Keratinocyte (primary cell): ENCODE measurements at regions not wholly inside any gene's neighbourhood (a gene's known extent, or its start where the extent isn't known, plus 50 kb on each side); places are given as distances from the start of the nearest gene placed in this dataset.

Experiments used
- DNase-seq: peaks from one replicate; pipeline ENCODE4 v3.0.0-alpha.2; 2011; ENCODE audit warnings: low read depth, missing footprints, low spot score
- FAIRE-seq: peaks from 2 replicates; lab custom pipeline; 2011; peaks lifted over from hg19 to GRCh38; lab: Jason Lieb, UNC
- H2AFZ ChIP-seq: 2 replicates; pipeline ENCODE4 v1.6.0; 2012; ENCODE audit warnings: low read length, control low read depth, inconsistent platforms; ENCODE audit not compliant: control insufficient read depth
- H3K27ac ChIP-seq: 2 replicates; pipeline ENCODE4 v1.5.1; 2011; ENCODE audit warnings: low read length; ENCODE audit not compliant: control insufficient read depth, insufficient read depth
- H3K27me3 ChIP-seq: 3 replicates; pipeline ENCODE4 v1.6.0; 2011; ENCODE audit warnings: low read length; ENCODE audit not compliant: control insufficient read depth, insufficient read depth; ENCODE audit errors: extremely low read depth
- H3K36me3 ChIP-seq, 2 experiments: 2 replicates in 1 of 2; 3 replicates in 1 of 2; pipeline ENCODE4 v1.5.1; 2011; ENCODE audit warnings: low read length in 2 of 2, mild to moderate bottlenecking in 1 of 2; ENCODE audit not compliant: control insufficient read depth in 2 of 2, insufficient read depth in 2 of 2; ENCODE audit errors: extremely low read depth in 1 of 2
- H3K4me1 ChIP-seq: 3 replicates; pipeline ENCODE4 v1.5.1; 2011; ENCODE audit warnings: low read length; ENCODE audit not compliant: control insufficient read depth, insufficient read depth; ENCODE audit errors: extremely low read depth
- H3K4me2 ChIP-seq: 3 replicates; pipeline ENCODE4 v1.6.0; 2011; ENCODE audit warnings: low read depth, low read length; ENCODE audit not compliant: control insufficient read depth, insufficient read depth; ENCODE audit errors: extremely low read depth
- H3K4me3 ChIP-seq, 3 experiments: fragments of 200-600 bp in 1 of 3; sonication (generic) in 1 of 3; 2 replicates in 2 of 3; 3 replicates in 1 of 3; pipeline ENCODE4 v1.5.1; 2011 to 2016; ENCODE audit warnings: low read length in 3 of 3, mild to moderate bottlenecking in 3 of 3, control low read depth in 2 of 3, inconsistent platforms in 1 of 3, low read depth in 1 of 3, mixed read lengths in 1 of 3, mixed run types in 1 of 3, moderate library complexity in 1 of 3; ENCODE audit not compliant: control insufficient read depth in 2 of 3, insufficient read depth in 2 of 3; ENCODE audit errors: extremely low read depth in 1 of 3
- H3K79me2 ChIP-seq: 2 replicates; pipeline ENCODE4 v1.6.0; 2012; ENCODE audit warnings: low read length; ENCODE audit not compliant: control insufficient read depth, insufficient read depth
- H3K9ac ChIP-seq: 3 replicates; pipeline ENCODE4 v1.6.0; 2011; ENCODE audit warnings: low read length; ENCODE audit not compliant: control insufficient read depth, insufficient read depth; ENCODE audit errors: extremely low read depth
- H3K9me1 ChIP-seq: 3 replicates; pipeline ENCODE4 v1.6.0; 2011; ENCODE audit warnings: low read length; ENCODE audit not compliant: control insufficient read depth, insufficient read depth; ENCODE audit errors: extremely low read depth
- H3K9me3 ChIP-seq: 2 replicates; pipeline ENCODE4 v1.5.1; 2012; ENCODE audit warnings: low read depth, low read length; ENCODE audit not compliant: control insufficient read depth
- H4K20me1 ChIP-seq: 3 replicates; pipeline ENCODE4 v1.6.0; 2011; ENCODE audit warnings: low read length; ENCODE audit not compliant: control insufficient read depth, insufficient read depth; ENCODE audit errors: extremely low read depth
- EZH2 ChIP-seq: IDR thresholded peaks from one replicate; pipeline ENCODE4 v1.6.1; 2012; ENCODE audit warnings: inconsistent platforms, mild to moderate bottlenecking, low read length, moderate library complexity
- dilution Hi-C: fragments of 300-500 bp; cut with MboI; formaldehyde crosslinking; loops from one replicate; pipeline ENCODE4 v1.7.0; 2020; ENCODE audit warnings: low sequenced_read_pairs; ENCODE audit not compliant: extremely low pct_ligation_motif_present
- TF ChIP-seq, protein P1 (sequence below), 3 experiments: IDR thresholded peaks in 1 of 3; conservative IDR thresholded peaks in 1 of 3; optimal IDR thresholded peaks in 1 of 3; 2 replicates in 2 of 3; 3 replicates in 1 of 3; pipeline versions ENCODE3 to v1.5.1; 2011; ENCODE audit warnings: low read length in 3 of 3, mild to moderate bottlenecking in 3 of 3, moderate library complexity in 2 of 3, control low read depth in 1 of 3, inconsistent platforms in 1 of 3; ENCODE audit not compliant: insufficient read depth in 2 of 3; ENCODE audit errors: extremely low read depth in 1 of 3

DNA sequence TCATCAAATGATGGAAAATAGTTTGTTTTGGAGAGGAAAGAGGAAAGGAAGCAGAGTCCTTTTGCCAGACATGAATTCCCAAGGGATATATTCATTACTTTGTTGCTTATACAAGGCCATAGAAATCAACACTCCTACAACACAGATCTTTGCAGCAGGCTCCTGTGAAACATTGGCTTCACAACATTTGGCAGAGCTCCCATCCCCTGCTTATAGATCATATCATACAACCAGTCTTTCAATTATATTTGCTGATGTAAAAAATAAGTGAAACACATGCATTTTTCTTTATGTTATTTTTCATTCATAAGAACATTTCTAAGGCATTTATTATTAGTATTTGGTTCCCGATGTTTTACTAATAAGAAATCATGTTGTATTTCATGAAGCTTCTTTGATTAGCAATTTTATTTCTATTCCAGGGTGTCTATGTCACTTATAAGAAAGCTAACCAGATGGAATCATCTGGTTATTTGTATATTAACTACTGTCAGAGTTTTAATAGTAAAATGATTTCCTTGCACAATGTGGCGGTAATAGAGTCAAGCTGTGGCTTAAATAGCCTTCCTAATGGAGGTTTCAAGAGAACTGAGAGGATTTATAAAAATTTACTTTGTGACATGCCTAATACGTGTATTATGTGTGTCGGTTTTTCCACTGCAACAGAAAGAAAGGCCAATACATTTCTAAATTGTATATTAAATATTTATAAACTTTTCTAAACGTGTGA is 470.3 kb upstream of the NCAM2 start:
- Histone ChIP-seq H3K9ac (no peak overlapping the region), H3K4me1 (no peaks in the 10 kb centered on the region), H3K27me3 (no peaks in the 10 kb centered on the region), H3K36me3 (no peaks in the 10 kb centered on the region), H3K9me3 (no peaks in the 10 kb centered on the region), H3K4me3 (no peak overlapping the region), H3K4me2 (no peak overlapping the region), H3K9me1 (no peaks in the 10 kb centered on the region), H2AFZ (no peak overlapping the region), H3K79me2 (no peaks in the 10 kb centered on the region), H3K27ac (no peak overlapping the region), H4K20me1 (no peaks in the 10 kb centered on the region)
- TF ChIP-seq, protein P1, sequence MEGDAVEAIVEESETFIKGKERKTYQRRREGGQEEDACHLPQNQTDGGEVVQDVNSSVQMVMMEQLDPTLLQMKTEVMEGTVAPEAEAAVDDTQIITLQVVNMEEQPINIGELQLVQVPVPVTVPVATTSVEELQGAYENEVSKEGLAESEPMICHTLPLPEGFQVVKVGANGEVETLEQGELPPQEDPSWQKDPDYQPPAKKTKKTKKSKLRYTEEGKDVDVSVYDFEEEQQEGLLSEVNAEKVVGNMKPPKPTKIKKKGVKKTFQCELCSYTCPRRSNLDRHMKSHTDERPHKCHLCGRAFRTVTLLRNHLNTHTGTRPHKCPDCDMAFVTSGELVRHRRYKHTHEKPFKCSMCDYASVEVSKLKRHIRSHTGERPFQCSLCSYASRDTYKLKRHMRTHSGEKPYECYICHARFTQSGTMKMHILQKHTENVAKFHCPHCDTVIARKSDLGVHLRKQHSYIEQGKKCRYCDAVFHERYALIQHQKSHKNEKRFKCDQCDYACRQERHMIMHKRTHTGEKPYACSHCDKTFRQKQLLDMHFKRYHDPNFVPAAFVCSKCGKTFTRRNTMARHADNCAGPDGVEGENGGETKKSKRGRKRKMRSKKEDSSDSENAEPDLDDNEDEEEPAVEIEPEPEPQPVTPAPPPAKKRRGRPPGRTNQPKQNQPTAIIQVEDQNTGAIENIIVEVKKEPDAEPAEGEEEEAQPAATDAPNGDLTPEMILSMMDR (optimal IDR thresholded peaks at IDR 0.05 in 1 of 3, IDR thresholded peaks at IDR 0.05 in 1 of 3, conservative IDR thresholded peaks at IDR 0.05 in 1 of 3; ENCODE audit: extremely low read depth in 1 of 3, insufficient read depth in 2 of 3, low read length in 3 of 3): no peak
- TF ChIP-seq EZH2: no peak
- DNase-seq: no peak
- FAIRE-seq: no peak
- dilution Hi-C loops: no loop called here

DNA sequence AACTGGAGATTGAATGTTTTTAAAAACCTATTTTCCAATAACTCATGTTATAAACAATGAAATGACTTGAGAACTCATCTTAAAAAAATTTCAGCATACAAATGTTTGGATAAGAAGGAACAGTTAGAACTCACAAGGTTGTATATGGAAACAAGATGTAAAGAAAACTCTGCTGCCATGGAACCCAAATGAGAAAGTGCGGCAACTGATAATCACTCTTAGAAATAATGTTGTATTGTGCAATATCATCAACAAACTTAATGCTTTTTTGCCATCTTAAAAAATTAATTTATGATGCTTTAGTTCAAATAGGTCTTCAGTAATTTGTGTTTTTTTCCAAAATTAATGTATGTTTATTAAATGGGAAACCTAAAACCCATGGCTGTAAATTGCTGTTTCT is 461.1 kb upstream of the NCAM2 start:
- dilution Hi-C loops: no loop called here
- TF ChIP-seq, protein P1 (optimal IDR thresholded peaks at IDR 0.05 in 1 of 3, IDR thresholded peaks at IDR 0.05 in 1 of 3, conservative IDR thresholded peaks at IDR 0.05 in 1 of 3; ENCODE audit: extremely low read depth in 1 of 3, insufficient read depth in 2 of 3, low read length in 3 of 3): no peak
- no peak for TF ChIP-seq EZH2
- H3K36me3 ChIP-seq: no peaks in the 10 kb centered on the region
- no peak overlapping the region for H3K4me3 ChIP-seq
- no peaks in the 10 kb centered on the region for H3K27me3 ChIP-seq
- no peak overlapping the region for H3K4me2 ChIP-seq
- H3K9me1 ChIP-seq: no peaks in the 10 kb centered on the region
- DNase-seq (no peak), FAIRE-seq (no peak)
- H2AFZ ChIP-seq: no peak overlapping the region
- no peak overlapping the region for H3K27ac ChIP-seq
- no peak overlapping the region for H3K9ac ChIP-seq
- peaks cover 5% of the 10 kb centered on the region for H3K9me3 ChIP-seq
- H4K20me1 ChIP-seq: no peaks in the 10 kb centered on the region
- no peaks in the 10 kb centered on the region for H3K79me2 ChIP-seq
- H3K4me1 ChIP-seq: no peaks in the 10 kb centered on the region
